Gastroesophageal sphincter (tissue), 3 donors: ENCODE measurements at regions not wholly inside any gene's neighbourhood (a gene's known extent, or its start where the extent isn't known, plus 50 kb on each side); places are given as distances from the start of the nearest gene placed in this dataset.

Experiments
- CTCF ChIP-seq, 4 experiments: fragments of 200-600 bp in 2 of 4; fragments of 450-650 bp in 2 of 4; sonication (generic) in 1 of 4; IDR thresholded peaks; one replicate each; pipeline ENCODE4 v1.5.1; 2017 to 2019; ENCODE audit warnings: antibody characterized with exemption in 4 of 4, mild to moderate bottlenecking in 2 of 4, moderate library complexity in 2 of 4
- EP300 ChIP-seq: sonication (generic); formaldehyde crosslinking; IDR thresholded peaks from one replicate; pipeline ENCODE4 v1.6.1; 2017; ENCODE audit warnings: antibody characterized with exemption, mild to moderate bottlenecking
- POLR2A ChIP-seq, 2 donors: fragments of 450-650 bp; IDR thresholded peaks; one replicate each; pipeline ENCODE4 v1.6.1; 2017; ENCODE audit warnings: antibody characterized with exemption in 2 of 2, mild to moderate bottlenecking in 2 of 2, moderate library complexity in 1 of 2
- POLR2AphosphoS5 ChIP-seq: sonication (generic); formaldehyde crosslinking; IDR thresholded peaks from one replicate; pipeline ENCODE4 v1.6.1; 2017; ENCODE audit warnings: antibody characterized with exemption

GRCh38 chr11:110028921-110029320 lies 64.3 kb upstream of the ZC3H12C start:
- TF ChIP-seq CTCF (IDR thresholded peaks at IDR 0.05) (no peak), POLR2AphosphoS5 (no peak), POLR2A (IDR thresholded peaks at IDR 0.05) (no peak), EP300 (no peak)
